ENCODE measurements at regions not wholly inside any gene's neighbourhood (a gene's known extent, or its start where the extent isn't known, plus 50 kb on each side); places are given as distances from the start of the nearest gene placed in this dataset.

- DNase-seq (ENCODE audit: insufficient read length, low spot score), result no peak
- no peak for FAIRE-seq
Measured at GRCh38 chr13:72194523-72194922, 327.5 kb upstream of the DACH1 start.

DNA sequence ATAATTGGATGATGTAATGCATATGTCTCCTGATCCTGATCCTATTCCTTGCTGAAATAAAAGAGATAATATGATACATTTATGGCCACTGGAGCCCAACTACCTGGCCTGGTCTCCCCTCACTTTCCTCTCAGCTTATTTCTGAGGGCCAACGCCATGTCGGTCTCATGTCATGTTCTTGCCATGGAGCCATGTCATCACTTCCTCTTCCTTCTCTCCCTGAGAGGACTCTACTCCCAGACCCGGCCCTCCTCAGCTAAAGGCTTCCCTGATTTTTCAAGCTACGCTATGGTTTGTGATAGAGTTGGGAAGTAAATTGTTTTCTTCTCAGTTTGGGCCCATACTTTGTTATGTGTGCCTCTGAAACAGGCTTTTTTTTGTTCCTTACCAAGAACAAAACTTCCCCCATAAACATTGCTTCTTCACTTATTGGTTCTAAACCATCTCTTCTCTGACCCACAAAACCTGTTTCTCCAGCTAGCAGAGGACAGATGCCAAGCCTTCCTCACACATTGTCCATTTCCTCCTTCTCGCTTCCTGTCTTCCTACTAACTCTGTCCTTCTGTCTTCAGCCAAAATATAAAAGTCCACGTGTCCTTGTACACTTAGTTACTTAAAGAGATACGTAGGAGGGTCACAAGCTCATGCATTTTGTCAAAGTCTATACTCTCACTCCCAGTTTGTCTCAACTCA, 319.9 kb upstream of the DACH1 start:
- DNase-seq (ENCODE audit: insufficient read length, low spot score) (no peak), FAIRE-seq (no peak)

GRCh38 chr13:72185776-72186175, 318.8 kb upstream of the DACH1 start:
- DNase-seq (ENCODE audit: insufficient read length, low spot score), result no peak
- FAIRE-seq, result no peak

DNA sequence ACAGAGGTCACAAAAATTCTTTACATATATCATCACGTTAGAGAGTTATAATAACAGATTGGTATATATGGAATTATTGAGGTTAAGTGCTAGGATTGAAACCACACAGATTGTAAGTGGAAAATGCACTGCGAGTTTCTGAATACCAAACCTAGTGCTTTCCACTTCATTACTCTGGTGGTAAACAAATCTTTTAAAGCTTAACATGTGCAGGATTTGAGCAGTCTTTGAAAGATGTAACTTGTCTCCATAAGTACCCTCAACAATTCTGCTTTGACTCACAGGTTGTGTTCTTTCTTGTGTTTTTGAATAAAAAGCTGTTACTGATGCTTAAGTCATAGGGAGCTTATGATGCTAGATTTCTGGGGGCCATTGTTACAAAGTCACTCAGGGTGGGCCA, 314.7 kb upstream of the DACH1 start:
- DNase-seq (ENCODE audit: insufficient read length, low spot score), result no peak
- no peak for FAIRE-seq

- DNase-seq (ENCODE audit: insufficient read length, low spot score) (no peak), FAIRE-seq (no peak)
Measured at GRCh38 chr13:72180253-72180952, 313.4 kb upstream of the DACH1 start.

DNA sequence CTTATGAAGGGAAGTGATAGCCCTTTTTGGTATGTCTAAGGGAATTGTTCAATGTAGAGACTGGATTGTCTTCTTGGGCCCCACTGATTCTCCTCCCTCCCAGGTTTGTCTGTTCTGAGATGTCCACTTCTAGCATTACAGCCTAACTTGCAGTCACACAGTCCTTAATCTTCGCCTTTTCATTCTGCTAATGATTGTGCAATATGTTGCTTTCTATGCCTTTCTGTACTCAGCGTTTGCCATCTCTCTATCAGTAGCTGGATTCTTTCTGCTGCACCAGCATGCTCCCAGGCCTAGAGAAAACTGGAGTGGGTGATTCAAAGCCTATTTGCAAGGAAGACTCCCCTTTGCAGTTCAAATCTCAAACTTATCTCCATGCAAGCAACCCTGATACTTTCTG, 307.5 kb upstream of the DACH1 start:
- FAIRE-seq (no peak), DNase-seq (ENCODE audit: insufficient read length, low spot score) (no peak)

DNA sequence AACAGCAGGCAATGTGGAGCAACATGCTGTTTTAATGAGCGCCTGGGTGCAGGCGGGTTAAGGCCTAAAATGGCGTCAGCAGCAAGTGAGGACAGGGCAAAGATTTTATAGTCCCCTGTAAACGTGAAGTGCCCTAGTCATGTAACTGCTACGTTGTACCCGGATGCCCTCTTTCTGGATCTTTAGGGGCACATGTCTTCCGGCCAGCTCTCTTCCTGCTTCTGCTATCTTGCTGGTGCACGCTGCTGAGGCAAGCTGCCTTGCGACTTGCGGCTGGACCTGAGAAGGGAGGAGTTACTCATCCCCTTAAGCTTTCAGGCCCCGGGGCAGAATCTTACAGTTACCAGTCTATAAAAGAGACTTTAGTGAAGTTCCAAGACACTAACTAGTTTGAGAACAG, 303.6 kb upstream of the DACH1 start:
- no peak for DNase-seq (ENCODE audit: insufficient read length, low spot score)
- no peak for FAIRE-seq

- FAIRE-seq, result no peak
Measured at GRCh38 chr13:72168126-72168855, 301.3 kb upstream of the DACH1 start.

DNA sequence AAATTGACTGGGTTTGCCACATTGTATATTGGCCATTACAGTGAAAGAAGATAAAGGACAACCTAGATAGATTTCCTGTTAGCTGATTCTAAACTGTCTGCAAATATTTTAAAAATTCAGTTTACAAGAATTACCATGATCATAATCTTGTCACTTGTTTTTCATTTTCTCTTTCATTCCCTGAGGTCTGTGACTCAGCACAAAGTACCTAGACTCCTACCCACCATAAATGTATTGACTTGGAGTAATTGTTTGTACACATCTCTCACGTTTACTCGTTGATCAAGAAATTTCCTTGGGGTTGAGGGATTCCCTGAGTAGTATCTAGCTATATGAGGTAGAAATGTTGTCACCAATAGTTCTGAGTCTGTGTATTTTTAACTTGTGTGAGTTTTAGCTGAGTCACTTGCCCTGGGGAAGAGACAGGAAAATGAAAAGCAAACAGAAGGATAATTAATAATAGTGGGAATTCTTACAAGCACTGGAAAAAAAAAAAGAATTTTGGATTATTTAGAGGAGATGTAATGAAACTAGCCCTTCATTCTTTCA, 299.2 kb upstream of the DACH1 start:
- no peak for DNase-seq (ENCODE audit: insufficient read length, low spot score)
- FAIRE-seq, result no peak

More at GRCh38 chr13:72168126-72168855, 301.3 kb upstream of the DACH1 start:
- no peak for DNase-seq (ENCODE audit: insufficient read length, low spot score)

GRCh38 chr13:72165276-72165675, 298.3 kb upstream of the DACH1 start:
- DNase-seq (ENCODE audit: insufficient read length, low spot score), result no peak
- no peak for FAIRE-seq

GRCh38 chr13:72164811-72165210, 297.8 kb upstream of the DACH1 start:
- no peak for FAIRE-seq
- no peak for DNase-seq (ENCODE audit: insufficient read length, low spot score)

GRCh38 chr13:72163678-72164077, 296.7 kb upstream of the DACH1 start:
- FAIRE-seq, result no peak
- DNase-seq (ENCODE audit: insufficient read length, low spot score), result no peak

DNA sequence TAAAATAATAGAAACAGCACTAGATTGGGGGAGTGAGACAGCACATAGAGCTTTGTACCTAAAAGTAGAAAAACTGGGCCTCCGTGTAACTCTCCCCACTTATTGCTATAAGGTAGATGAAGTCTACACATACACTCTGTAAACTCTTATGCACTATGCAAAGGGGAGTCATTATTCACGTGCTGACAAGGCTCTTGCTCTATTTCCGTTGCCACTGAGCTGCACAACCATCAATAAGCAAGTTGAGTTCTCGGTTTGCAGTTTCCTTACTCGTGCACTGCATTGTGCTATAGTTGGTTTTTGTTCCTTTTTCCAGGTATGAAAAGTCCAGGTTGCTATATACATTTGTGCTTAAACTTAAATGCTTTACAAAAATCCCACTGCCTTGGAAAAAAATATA, 294.0 kb upstream of the DACH1 start:
- no peak for DNase-seq (ENCODE audit: insufficient read length, low spot score)

DNA sequence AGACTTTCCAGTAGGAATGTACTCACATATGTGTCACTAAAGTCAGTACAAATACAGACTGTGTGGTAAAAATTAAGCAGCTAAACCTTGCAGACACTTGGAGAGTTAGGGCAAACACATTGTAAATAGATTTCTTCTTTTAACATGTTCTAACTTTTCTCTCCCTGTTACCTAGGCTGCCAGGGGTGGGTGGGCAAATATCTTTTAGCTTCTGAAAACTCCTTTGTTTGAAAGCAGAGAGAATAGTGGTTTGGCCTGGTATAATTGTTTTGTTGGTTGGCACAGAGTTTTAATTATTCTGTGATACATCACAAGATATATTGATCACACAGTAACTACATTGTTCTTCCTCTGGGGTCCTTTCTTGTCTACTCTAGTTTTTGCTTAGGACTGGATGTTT, 289.8 kb upstream of the DACH1 start:
- DNase-seq (ENCODE audit: insufficient read length, low spot score), result no peak
- no peak for FAIRE-seq

More for the DNA sequence above, 294.0 kb upstream of the DACH1 start:
- no peak for FAIRE-seq

DNA sequence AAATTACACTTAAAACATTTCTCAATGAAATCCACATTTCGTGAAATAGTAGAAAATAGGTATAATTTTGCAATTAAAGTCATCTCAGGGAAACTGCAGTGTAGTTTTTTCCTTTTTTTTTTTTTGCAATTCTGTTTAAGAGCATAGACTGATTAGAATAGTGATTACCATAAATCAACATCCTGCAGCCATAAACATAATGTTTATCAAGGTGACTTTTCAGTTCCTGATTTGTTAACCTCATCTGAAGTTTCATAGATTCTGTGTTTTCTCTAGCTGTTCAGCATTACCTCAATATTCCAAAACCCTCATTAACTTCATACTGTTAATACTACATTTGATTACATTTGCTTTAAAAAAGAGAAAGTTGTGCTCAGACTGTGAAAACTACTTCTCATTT, 286.3 kb upstream of the DACH1 start:
- FAIRE-seq, result no peak
- no peak for DNase-seq (ENCODE audit: insufficient read length, low spot score)

DNA sequence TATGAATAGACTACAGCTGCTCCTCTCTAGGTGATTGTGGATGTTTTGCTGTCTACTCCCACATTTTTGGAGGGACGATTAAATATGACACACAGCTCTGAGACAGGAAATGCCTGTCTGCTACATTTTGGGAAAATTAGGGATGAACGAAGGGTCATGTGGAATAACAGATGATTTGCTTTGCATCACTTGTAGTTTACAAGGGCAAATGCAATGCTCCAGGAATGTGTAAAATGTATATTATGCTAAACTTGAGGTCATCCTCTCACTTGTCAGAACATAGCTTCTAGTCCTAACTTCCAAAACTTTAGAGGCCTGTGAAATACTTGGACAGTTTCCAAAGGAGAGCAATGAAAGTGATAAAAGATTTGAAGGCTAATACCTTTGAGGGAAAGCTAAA, 284.2 kb upstream of the DACH1 start:
- DNase-seq (ENCODE audit: insufficient read length, low spot score), result peak; percentile 31

GRCh38 chr13:72150502-72150901, 283.5 kb upstream of the DACH1 start:
- FAIRE-seq (no peak), DNase-seq (ENCODE audit: insufficient read length, low spot score) (no peak)

More for the DNA sequence above, 284.2 kb upstream of the DACH1 start:
- FAIRE-seq, result no peak

GRCh38 chr13:72149701-72150100, 282.7 kb upstream of the DACH1 start:
- DNase-seq (ENCODE audit: insufficient read length, low spot score) (no peak), FAIRE-seq (no peak)

GRCh38 chr13:72146816-72147215, 279.8 kb upstream of the DACH1 start:
- DNase-seq (ENCODE audit: insufficient read length, low spot score), result no peak
- no peak for FAIRE-seq

DNA sequence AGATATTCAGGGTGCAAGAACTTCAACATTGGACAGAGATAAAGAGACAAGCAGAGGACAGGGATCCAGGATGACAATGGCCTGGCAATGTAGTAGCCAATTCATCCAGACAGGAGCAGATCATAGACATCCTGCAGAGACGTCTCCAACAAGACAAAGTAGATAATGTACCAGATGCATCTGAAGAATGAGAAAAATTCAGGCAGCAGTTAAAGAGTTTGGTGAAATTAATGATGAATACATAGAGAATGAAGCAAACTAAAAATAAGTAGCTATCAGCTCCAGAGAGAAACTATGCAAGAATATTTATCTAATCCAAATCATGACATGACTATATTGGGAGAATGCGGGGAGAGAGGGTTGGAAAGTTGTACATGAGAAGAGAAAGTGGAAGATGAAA, 278.4 kb upstream of the DACH1 start:
- DNase-seq (ENCODE audit: insufficient read length, low spot score), result no peak
- no peak for FAIRE-seq

DNA sequence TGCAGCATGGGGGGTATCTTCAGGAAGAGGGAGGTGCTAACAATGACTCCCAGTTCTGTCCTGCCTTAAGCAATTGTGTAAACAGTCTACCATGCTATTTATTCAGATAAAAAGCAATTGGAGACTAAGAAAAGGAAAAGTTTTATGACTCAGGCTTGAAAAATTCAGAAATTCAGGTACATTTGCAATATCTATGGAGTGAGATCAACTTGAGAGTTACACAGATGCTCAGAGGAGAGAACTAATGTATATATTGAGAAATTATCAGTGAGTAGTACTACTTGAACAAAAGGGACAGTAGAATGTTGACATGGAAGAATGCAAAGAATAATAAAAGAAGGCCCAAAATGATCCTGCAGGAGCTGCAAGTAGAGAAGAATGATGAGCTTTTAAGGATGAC, 277.6 kb upstream of the DACH1 start:
- no peak for FAIRE-seq
- no peak for DNase-seq (ENCODE audit: insufficient read length, low spot score)

Measured in HTR-8/SVneo (cell line).